GM18858 (cell line): ENCODE measurements at regions not wholly inside any gene's neighbourhood (a gene's known extent, or its start where the extent isn't known, plus 50 kb on each side); places are given as distances from the start of the nearest gene placed in this dataset.

Experiments used
- ATAC-seq: cut with Tn5 transposase; IDR thresholded peaks from one replicate; pipeline ENCODE4 v1.9.1; 2021; ENCODE audit not compliant: unreplicated experiment

DNA sequence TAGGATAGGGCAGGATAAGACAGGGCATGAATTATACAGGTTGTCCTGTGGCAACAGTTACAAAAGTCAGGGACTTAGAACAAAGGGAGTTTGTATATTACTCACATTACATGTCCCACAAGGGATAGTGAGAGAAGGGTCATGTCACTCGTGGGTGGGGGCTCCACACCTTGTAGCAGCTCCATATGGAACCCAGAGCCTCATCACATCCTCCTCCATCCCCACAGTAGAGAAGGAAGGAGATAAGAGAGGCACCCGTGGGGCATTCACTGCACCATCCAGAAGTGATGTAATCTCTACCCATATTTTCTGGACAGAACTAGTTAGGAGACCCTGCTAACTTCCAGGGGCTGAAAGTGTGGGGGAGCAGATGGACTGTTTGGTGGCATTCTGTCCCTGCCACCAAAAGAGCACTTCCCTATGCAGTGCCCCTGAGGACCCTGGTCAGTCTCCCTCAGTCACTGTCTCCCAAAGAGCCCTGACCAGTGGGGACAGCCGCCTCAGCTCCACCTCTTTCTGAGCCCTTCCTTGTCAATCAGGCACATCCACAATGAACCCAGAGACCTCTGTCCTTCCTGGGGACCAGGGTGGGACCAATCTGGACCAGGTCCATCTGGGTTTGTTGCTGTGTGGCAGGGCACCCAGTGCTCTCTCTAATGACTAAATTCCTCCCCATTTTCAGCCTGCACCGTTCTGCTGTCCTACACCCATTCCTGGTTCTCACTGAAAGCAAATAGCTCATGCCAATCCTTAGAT, 154.8 kb upstream of the ETV3 start:
- ATAC-seq = no peak

DNA sequence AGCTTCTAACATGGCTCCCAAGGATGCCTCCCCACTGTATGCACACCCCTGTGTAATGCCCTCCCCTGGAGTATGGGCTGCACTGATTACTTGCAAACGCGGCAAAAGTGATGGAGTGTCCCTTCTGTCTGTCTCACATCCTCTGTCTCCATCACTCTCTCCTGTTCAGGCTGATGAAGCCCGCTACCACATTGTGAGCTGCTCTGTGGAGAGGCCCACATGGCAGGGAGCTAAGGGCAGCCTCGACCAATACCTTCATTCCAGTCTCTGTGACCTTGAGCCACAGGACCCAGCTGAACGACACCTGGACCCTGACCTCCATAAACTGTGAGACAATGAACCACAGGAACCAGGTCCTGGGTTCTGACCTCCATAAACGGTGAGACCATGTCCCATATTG, 154.1 kb upstream of the ETV3 start:
- no peak for ATAC-seq

DNA sequence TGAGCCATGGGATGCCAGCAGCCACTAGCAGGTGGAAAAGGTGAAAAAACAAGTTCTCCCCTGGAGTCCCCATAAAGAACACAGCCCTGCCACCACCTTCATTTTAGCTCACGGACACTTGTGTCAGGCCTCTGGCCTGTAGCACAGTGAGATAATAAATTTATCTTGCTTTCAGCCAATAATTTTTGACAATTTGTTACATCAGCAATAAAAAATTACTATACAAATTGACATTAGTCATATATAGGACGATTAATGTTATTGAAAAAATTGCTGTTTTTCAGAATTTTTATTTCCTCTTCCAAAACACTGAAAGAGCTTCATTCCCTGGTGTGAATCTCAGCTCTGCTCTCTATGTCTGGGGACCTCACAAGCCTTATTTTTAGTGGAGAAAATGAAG, 152.9 kb upstream of the ETV3 start:
- ATAC-seq = no peak

DNA sequence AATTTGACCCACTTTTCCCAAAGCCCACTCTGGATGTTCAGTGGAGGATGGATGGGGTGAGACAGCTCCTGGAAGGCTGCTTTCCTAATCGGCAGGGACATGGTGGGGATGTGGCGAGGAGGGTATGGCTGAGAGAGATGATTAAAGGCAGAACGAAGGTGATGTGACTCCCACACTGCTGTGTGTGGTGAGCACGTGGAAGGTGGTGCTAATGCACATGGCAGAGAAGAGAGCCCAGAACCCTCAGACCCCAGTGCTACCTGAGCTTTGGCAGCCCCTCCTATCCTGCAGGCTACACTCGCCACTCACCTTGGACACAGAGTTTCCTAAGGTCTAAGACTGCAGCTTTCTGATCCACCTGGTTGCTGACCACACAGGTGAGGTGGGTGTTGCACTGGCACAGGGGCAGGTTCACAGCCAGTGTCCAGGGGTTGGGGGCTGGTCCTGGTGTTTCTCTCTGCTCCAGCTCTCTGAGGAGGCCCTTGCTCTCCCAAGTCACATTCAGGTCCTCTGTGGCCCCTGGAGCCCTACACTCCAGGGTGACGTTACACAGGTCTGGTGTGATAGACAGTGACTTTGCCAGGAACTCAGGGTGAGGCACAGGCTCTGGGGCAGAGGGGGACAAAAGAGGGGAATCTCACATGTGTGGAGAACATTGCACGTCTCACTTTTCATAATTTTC, 151.4 kb upstream of the ETV3 start:
- no peak for ATAC-seq

DNA sequence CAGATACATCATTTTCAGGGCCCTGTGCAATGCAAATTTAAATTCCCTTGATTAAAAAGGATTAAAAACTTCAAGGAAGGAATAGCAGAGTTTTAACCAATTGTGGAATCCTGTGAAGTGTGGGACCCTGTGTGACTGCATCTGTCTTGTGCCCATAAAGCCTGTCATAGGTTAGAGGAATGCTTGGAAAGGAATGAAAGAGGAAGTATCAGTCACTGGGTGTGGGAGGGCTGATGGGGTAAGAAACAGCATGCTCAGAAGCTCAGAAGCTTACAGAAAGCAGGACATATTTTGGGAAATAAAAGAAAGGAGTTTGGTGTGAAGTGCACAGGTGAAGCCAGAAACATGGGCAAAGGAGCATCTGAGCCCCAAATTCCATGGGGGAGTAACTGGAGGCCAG, 150.8 kb upstream of the ETV3 start:
- no peak for ATAC-seq

DNA sequence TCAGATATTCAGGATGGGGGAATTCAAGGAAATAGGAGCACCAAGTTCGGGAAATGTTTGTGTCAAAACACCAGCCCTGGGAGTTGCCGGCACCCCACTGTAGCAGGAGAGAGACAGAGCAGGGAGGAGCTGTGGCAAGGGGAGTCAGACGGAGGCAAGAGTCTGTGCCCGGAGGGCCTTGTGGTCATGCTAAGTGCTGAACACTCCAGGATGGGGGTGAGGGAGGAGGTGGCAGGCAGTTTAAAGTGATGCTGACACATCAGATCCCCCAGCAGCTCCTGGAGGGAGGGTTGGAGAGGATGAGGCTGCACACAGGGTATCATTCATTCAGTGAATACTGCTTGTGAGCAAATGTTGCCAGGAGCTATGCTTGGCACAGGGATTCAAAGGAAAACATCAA, 150.3 kb upstream of the ETV3 start:
- ATAC-seq = no peak

DNA sequence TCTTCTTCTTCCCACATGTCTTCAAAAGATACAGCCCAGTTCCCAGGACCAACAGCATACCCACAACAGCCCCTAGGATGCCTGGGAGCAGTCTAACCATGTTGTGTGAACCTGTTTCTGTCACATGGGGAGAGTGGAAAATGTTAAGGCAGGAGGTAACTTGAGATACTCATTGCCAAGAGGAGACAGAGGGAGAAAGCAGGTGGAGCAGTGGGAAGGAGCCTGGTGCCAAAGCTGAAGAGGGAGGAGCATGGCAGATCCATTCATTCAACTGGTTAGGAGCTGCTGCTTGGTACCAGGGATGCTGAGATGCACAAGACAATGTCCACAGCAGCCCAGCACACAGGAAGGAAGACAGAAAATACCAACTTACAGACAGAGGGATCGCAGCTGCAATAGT, 149.8 kb upstream of the ETV3 start:
- ATAC-seq = no peak

DNA sequence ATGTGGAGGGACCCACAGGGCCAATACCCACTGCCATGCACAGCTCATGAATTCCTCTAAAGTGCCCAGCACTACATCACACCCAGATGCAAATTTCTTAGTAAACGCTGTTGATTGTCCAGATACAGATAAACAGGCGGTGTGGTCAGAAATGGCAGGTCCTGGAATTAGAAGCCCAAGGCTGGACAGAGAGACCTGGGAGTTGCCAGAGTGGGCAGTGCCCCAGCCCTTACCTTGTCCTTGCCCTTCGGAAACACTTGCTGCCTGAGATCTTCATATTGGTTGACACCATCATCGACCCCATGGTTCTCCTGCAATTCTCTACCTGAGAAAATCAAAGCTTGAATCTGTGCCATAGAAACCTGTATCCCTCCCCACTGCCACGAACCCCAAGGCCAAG, 149.3 kb upstream of the ETV3 start:
- no peak for ATAC-seq

DNA sequence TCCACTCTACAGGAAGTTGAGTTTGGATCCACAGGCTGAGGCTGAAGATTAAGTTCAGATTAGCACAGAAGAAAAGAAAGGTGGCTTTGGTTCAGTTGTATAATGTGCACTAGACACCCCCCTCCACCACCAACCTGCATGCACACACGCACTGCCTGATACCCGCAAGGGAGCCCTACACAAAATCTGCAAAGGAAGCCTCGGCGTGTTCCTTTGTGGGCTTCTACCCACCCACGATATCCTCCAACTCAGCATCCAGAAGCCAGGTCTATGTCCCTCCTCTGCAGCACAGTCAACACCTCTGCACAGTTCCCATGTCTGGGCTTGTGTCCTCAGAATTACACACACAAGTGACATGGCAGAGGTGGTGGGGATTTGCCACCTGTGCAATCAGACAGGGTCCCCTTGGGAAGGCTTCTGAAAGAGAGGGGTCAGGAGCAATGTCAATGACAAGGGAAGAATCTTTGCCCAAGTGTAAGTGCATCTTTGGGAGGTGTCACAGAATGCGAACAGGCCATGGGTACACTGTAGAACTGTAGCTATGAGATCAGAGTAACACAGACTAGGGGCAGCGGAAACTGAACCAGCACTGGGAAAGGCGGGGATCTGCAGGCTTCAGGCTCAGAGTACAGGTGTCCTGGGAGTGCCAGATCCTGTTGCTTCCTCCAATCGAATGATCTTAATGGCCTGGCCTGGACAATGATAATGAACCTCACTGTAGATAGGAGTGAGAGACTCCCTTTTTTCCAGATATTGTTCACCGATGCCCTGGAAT, 148.6 kb upstream of the ETV3 start:
- no peak for ATAC-seq

DNA sequence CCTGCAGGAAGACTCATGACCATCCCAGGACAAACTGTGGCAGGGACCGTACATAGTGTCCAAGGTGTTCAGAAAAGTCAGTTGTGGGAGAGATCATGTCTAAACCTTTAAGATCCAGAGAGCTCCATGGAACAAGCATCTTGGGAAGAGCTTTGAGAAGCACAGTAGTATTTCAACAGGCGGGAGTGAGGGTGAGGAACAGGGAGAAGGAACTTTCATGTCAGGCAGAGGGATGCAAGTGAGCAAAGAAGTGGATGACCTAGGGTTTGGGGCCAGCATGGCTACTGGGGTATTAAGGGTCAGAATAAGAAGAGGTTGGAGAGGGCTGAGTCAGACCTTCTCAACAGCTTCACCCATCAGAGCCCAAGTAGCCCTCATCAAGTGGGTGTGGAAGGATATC, 147.9 kb upstream of the ETV3 start:
- ATAC-seq = no peak

DNA sequence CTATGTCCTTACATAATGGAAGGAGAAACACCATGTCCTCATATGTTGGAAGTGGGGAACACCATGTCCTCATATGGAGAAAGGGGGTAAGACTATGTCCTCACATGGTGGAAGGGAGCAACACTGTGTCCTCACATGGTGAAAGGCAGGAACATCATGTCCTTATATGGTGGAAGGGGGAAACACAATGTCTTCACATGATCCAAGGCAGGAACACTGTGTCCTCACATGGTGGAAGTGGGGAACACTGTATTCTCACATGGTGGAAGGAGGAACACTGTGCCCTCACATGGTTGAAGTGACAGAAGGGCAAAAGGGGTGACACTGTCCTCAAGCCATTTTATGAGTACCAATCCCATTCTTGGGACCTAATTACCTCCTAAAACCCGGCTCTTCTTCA, 146.3 kb upstream of the ETV3 start:
- ATAC-seq = no peak

DNA sequence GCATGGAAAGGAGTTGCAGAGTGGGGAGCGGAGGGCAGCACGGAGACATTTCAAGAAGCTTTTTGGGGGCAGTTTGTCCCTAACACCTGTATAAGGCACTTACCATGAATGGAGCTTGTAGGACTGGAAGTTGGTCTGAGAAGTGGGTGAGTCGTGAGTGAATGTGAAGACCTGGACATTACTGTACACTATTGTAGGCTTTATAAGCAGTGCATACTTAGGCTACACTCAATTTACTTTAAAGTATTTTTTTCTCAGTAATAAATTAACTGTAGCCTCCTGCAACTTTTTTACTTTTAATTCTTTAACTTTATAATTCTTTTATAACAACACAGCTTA, 141.6 kb upstream of the ETV3 start:
- ATAC-seq = no peak

DNA sequence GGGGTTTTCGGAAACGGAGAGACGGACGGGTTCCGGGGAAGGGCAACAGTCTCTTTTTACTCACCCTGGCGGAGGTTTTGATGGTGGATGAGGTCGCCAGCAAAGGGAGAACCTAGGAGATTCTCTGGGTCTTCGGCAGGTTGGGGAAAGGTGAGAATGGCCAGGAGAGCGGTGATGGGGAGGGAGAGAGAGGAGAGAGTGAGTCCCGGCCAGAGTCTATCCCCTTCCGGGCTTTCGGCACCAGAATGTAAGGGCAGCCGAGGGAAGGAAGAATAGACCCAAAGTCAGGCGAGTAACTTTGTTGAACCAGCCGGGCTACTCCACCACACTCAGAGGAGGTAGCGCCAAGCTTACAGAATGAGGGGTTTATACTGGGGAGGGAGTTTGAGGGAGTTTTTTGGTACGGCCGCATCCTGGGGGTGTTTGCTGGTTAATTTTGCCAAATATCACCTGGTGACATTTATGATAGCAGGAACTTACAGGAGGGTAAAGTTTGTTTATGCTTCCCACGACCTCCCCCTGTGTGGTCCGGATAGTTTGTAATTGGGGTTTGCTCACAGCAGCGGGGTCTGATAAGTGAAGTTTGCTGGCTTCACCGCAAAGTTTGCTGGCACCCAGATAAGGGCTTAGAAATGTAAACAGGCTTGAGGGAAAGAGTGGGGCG, 141.1 kb upstream of the ETV3 start:
- ATAC-seq = no peak

DNA sequence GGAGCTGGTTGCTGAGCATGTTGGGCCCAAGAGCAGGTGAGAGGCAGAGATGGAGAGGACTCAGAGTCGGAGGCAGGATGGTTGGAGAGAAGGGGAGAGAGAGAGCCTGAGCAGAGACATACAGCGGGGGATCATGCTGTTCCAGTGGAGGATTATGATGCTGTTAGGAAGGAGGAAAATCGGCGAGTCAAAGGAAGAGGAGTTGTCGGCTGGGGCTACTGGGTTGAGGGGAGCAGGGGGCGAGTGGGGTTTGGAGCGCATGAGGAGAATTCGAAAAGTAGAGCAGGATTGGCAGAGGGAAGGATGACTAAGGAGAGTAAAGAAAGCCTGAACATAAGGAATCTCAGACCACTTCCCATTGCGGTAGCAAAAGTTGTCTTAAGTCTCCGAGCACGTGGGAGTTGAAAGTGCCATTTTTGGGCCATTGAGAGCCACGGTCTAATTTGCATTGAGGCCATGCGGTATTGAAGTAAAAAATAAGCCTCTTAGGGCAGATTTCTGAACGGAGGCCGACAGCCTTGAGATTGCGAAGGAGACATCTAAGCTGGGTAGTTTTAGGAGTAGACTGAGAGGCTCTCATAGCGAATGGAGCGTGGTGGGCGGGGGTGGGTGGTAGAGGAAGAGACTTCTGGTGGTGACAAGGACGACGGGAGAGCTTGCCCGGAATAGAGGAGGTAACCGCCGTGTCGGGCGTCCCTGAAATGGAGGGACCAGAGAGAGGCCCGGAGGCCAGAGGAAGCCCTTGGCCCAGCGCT, 140.4 kb upstream of the ETV3 start:
- ATAC-seq = no peak

DNA sequence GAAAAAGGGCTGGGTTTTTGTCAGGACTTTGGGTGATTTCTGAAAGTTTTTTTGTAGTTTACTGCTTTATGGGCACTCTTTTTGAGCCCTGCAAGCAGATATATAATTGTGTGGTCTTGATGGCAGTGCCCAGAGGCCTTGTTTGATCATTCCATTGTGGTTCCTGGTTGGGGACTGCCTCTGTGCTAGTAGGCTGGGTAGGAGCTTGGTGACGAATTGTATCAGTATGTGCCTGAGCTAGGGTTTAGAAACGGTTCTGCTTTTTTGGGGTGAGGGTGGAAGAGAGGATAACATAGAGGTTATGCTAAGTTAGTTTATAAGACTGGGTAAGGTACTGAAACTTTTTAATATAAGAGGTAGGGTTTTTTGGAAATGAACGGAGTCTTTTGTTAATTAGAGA, 139.7 kb upstream of the ETV3 start:
- ATAC-seq = no peak

DNA sequence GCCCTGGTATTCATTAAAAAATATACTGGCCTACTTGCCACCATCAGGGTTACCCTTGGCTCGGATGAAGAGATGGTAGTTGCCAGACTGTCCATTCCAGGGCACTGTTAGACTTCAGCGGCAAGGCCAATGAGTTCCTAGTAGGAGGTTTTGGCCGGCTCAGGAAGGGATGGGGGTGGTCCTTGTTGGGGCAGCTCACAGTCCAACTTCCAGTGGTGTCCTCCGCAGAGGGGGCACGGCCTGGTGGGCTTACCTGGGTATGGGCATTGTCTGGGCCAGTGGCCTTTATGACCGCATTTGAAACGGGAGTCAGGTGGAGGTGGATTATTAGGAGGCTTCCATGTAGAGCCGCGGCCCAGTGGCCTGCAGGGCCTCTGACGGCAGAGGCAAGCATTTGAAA, 139.1 kb upstream of the ETV3 start:
- ATAC-seq = no peak

DNA sequence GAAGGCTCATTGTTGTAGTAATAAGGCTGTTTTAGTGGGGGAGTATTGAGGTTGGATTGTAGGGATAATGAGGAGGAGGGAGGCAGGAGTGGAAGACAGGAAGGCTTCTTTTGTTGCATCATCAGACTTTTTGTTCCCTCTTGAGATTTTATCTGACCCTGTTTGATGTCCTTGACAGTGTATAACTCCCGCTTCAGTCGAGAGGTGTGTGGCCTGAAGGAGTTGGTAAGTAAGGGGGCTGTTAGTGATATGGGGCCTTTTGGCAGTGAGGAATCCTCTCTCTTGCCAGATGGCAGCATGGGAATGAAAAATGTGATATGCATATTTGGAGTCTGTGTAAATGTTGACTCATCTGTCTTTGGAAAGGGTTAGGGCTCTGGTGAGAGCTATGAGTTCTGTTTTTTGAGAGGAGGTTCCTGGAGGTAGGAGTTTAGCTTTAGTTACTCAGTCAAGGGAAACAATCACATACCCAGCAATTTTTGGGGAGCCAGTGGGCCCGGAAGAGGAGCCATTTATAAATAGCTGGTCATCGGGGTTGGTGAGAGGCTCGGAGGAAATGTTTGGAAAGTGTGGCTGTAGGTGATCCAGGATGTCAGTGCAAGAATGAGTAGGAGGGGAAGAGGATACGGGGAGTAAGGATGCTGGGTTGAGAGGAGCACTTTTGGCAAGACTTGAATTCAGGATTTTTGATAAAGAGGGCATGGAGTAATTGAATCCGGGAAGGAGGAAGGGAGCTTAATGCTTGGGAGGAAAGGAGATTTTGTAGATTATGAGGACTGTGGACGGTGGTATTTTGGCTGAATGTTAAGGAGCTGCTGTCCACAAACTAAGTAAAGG, 136.7 kb upstream of the ETV3 start:
- no peak for ATAC-seq

DNA sequence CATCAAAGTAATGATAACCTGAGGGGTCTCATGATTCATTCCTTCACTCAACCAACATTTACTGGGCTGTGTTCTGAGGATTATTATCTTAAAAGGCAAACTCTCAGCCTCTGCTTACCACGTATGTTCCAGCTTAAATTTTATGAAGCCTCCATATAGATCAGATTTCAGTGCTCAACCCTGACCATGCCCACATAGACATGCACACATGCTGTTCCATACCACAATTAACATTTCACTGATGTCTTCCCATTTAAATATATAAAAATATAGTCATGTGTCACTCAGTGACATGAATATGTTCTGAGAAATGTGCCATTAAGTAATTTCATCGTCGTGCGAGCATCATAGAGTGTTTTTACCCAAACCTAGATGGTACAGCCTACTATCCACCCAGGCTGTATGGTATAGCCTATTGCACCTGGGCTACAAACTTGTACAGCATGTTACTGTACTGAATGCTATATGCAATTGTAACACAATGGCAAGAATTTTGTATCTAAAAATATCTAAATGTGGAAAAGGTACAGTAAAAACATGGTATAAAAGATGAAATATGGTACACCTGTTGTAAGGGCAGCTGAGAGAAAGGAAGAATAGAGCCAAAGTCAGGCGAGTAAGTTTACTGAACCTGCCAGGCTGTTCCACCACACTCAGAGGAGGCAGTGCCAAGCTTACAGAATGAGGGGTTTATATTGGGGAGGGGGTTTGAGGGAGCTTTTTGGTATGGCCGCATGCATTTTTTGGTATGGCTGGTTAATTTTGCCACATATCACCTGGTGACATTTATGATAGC, 134.7 kb upstream of the ETV3 start:
- ATAC-seq = no peak

DNA sequence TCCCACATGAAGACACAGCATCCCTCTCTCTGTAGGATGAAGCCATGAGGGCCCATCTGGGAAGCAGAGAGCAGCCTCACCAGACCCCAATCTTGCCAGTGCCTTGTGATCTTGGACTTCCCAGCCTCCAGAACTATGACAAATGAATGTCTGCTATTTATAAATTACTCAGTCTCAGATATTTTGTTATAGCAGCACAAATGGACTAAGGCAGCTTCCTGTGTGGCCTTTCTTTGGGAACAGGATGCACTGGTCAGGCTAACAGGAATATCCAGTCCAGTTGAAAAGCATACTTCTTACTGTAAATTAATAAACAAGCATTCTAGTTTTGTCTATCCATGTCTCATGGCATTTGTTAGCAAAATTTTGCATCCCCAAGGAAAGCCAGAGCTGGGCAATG, 134.1 kb upstream of the ETV3 start:
- ATAC-seq = no peak
